ENCODE measurements at regions not wholly inside any gene's neighbourhood (a gene's known extent, or its start where the extent isn't known, plus 50 kb on each side); places are given as distances from the start of the nearest gene placed in this dataset.

GRCh38 chr18:66727991-66728390 lies 124.1 kb upstream of the CDH19 start:
- DNase-seq: no peak

- no peak for DNase-seq
Measured at GRCh38 chr18:66724664-66725356, 120.9 kb upstream of the CDH19 start.

- DNase-seq: no peak
Measured at GRCh38 chr18:66722671-66723070, 118.8 kb upstream of the CDH19 start.

- DNase-seq: no peak
Measured at GRCh38 chr18:66708646-66709045, 104.8 kb upstream of the CDH19 start.

- no peak for DNase-seq
Measured at GRCh38 chr18:66707473-66707872, 103.6 kb upstream of the CDH19 start.

DNA sequence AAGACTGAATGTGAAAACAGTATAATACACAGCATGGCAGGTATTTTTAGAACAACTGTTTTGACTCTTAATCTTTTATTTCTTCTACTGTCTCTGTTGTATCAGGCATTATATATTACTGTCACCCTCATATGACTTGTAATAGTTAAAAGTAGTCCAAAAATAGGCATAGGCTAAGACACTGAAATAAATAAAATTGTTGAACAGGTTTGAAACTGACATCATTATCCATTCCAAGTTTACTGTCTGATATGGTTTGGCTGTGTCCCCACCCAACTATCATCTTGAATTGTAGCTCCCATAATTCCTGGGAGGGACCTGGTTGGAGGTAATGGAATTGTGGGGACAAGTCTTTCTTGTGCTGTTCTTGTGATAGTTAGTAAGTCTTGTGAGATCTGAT lies 91.4 kb upstream of the CDH19 start:
- no peak for DNase-seq

DNA sequence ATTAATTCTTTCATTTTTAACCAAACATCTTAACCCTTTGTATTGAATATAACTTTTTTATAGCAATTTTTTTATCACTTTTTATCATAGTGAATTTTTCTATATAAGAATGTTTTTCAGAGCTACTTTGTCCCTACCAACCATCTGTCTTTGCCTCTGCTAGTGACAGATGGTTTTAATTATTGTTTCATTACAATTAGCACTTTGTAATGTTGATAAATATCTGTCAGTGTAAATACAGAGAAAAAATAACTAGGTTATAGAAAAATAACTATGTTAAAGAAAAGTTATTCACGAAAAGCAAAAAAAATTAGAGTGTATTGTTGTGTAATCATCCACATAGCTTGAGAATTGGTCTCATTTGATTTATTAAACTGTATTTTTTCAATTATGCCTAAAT lies 91.0 kb upstream of the CDH19 start:
- DNase-seq: peak; percentile 35

DNA sequence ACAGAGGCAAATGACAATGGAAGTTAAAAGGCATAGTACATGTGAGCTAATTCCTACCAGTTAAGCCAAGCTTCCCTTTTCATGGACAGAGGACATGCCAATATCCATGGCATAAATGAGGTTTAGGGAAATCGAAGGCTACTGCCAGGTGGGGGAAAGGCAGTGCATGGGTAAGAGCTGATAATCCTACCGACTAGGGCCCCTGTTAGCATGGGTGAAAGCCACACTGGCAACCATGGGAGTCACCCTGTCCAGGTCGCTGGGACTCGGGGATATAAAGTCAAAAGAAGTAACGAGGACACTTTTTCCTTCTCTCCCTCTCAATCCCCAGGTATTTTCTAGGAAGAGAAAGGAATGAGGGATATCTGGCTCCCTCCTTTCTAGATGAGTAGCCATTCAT lies 83.7 kb upstream of the CDH19 start:
- DNase-seq: no peak

- peak; percentile 80 for DNase-seq
Measured at GRCh38 chr18:66682855-66683322, 79.0 kb upstream of the CDH19 start.

GRCh38 chr18:66676699-66677098 lies 72.8 kb upstream of the CDH19 start:
- no peak for DNase-seq

DNA sequence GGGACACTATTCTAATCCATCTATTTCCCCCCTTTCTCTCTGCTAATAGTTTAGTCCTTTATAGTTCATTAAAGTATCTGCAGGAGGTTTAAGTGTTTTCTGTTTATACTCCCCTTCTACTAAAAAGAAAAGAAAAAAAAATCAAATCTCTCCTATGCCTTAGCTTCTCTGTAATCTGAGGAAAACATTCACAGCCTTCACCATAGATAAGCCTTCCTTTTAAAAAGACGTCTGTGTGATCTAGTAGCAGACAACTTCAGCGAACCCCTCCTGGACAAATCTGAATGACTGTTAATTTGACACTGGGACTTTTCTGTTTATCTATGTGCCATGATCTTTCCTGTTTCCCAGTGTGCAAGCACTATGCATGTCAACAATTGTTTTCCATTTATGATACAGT lies 70.4 kb upstream of the CDH19 start:
- DNase-seq: no peak

- no peak for DNase-seq
Measured at GRCh38 chr18:66668706-66669105, 64.8 kb upstream of the CDH19 start.

- peak; percentile 39 for DNase-seq
Measured at GRCh38 chr18:66662632-66663031, 58.7 kb upstream of the CDH19 start.

- DNase-seq: no peak
Measured at GRCh38 chr18:66655407-66655806, 51.5 kb upstream of the CDH19 start.

Measured in NCI-H2171 treated with DMSO at 0.1 percent for 48 hours (cell line).